Large intestine (tissue), 3 donors: ENCODE measurements at regions not wholly inside any gene's neighbourhood (a gene's known extent, or its start where the extent isn't known, plus 50 kb on each side); places are given as distances from the start of the nearest gene placed in this dataset.
A peak's percentile ranks its signal among the peaks of the same experiment; 100 is the strongest.
"Not testable (repeated sequence)": the region's sequence is repeated elsewhere in the genome, so short reads cannot be mapped to it uniquely, and the experiment has no call there.

Experiments
- DNase-seq, 2 donors: peaks; one replicate each; pipeline versions ENCODE4 v3.0.0 to v3.0.0-alpha.2; 2013
- H3K27ac ChIP-seq: one replicate; pipeline ENCODE4 v1.5.1; 2013; ENCODE audit warnings: low read length
- H3K27me3 ChIP-seq: 2 replicates; pipeline ENCODE4 v1.6.1; 2013; ENCODE audit warnings: low read length; ENCODE audit not compliant: control insufficient read depth, insufficient read depth
- H3K36me3 ChIP-seq: 2 replicates; pipeline ENCODE4 v1.6.1; 2013; ENCODE audit warnings: low read length; ENCODE audit not compliant: control insufficient read depth, insufficient read depth
- H3K4me1 ChIP-seq: one replicate; pipeline ENCODE4 v1.6.1; 2013; ENCODE audit warnings: low read length; ENCODE audit not compliant: control insufficient read depth, insufficient read depth
- H3K4me3 ChIP-seq: one replicate; pipeline ENCODE4 v1.5.1; 2013; ENCODE audit warnings: low read length
- H3K9me3 ChIP-seq: one replicate; pipeline ENCODE4 v1.6.1; 2013; ENCODE audit warnings: mild to moderate bottlenecking, low read depth, low read length, moderate library complexity; ENCODE audit not compliant: control insufficient read depth
- WGBS: methylation state at CpG from one replicate; pipeline ENCODE4 v1.1.5; 2013; ENCODE audit warnings: low lambda C conversion rate; ENCODE audit not compliant: insufficient coverage; 5-methylcytosine and 5-hydroxymethylcytosine counted together

DNA sequence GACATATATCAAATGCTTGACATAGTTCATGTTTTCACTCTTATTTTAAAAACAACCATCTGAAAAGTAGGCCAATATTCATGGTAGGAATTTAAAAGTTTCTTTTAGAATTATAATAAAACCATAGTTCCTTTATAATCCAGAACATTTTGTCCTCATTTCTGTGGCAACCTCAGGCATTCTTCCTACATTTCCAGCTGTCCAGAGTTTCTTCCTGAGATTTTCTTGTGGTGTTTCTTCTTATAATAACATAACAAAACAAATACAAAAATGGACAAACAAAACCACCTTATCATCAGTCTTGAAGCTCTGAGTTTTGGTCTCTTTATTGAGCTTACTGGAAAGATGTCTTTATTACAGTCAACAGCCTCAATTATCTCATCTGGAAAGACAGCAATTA is 2028.6 kb upstream of the CELF4 start:
- Histone ChIP-seq H3K4me1 (peaks cover 3% of the 10 kb centered on the region), H3K9me3 (no peaks in the 10 kb centered on the region), H3K36me3 (no peaks in the 10 kb centered on the region), H3K4me3 (no peak overlapping the region), H3K27ac (no peak overlapping the region), H3K27me3 (no peaks in the 10 kb centered on the region)
- no peak for DNase-seq

DNA sequence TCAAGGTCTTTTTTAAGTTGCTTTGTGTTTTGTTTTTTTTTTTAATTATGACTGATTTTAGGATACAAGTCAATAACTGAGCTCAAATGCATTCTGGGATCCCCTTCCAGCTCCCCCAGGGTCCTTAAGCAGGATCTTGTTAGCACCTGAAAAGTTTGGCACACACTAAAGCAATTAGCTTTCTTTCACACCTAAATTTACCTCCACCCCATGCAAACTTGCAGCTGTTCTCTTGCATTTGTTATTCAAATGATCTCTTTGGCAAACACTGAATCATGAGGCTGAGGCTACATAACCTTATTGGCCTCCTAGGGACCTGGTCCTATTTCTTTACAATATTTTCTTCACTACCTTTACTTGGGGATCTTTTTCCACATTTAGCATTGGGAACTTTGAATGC is 2026.1 kb upstream of the CELF4 start:
- no peak overlapping the region for H3K4me3 ChIP-seq
- no peak overlapping the region for H3K27ac ChIP-seq
- no peak for DNase-seq
- H3K9me3 ChIP-seq, result no peaks in the 10 kb centered on the region
- H3K27me3 ChIP-seq, result no peaks in the 10 kb centered on the region
- H3K36me3 ChIP-seq, result no peaks in the 10 kb centered on the region
- no peaks in the 10 kb centered on the region for H3K4me1 ChIP-seq

- no peaks in the 10 kb centered on the region for H3K4me1 ChIP-seq
- no peaks in the 10 kb centered on the region for H3K27me3 ChIP-seq
- DNase-seq, result no peak
- no peaks in the 10 kb centered on the region for H3K9me3 ChIP-seq
- H3K27ac ChIP-seq, result no peak overlapping the region
- no peak overlapping the region for H3K4me3 ChIP-seq
- H3K36me3 ChIP-seq, result no peaks in the 10 kb centered on the region
Observed at GRCh38 chr18:39589496-39589895, 2023.9 kb upstream of the CELF4 start.

DNA sequence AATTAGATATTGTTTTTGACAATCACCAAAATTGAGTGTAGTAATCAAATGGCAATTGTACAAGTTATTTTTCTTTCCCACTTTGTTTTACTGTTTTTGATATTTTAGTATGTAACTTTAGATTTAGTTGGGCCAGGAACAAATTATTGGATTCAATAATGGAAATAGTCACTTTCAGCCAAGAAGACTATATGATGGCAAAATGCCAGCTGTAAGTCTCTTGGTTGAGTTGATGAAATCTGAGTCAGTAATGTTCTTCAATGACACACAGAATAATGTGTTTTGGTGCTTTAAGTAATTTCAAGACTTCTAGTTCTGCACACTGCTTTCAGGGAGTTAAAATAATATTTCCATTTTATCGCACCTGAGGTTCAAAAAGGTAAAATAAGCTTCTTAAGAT is 2022.0 kb upstream of the CELF4 start:
- no CpG with 5 or more reads among the region's 1 CpG for WGBS
- Histone ChIP-seq H3K4me3 (no peak overlapping the region), H3K9me3 (no peaks in the 10 kb centered on the region), H3K36me3 (no peaks in the 10 kb centered on the region), H3K27ac (no peak overlapping the region), H3K27me3 (no peaks in the 10 kb centered on the region), H3K4me1 (no peaks in the 10 kb centered on the region)
- no peak for DNase-seq

DNA sequence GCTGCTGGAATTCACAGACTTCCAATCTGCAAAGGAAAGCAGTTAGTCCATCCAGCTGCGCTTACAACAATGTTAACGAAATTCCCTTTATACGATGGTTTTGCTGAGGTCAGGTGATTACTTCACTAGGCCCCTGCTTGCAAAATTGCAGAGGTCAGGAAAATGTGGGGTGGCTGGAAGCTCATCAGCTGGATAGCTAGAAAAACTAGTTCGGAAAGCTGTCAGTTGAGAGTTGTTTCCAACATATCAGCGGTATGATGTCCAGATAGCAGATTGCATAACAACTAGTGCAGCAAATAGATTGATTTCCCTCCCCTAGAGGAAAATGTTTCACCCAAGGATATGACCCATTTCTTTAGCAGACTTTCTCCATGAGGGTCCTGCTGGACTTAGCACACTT is 2021.1 kb upstream of the CELF4 start:
- no peaks in the 10 kb centered on the region for H3K27me3 ChIP-seq
- no peak overlapping the region for H3K4me3 ChIP-seq
- no peaks in the 10 kb centered on the region for H3K36me3 ChIP-seq
- DNase-seq, result no peak
- no peaks in the 10 kb centered on the region for H3K4me1 ChIP-seq
- 80% methylated on average over 1 of the region's 5 CpGs for WGBS
- no peaks in the 10 kb centered on the region for H3K9me3 ChIP-seq
- H3K27ac ChIP-seq, result no peak overlapping the region

DNA sequence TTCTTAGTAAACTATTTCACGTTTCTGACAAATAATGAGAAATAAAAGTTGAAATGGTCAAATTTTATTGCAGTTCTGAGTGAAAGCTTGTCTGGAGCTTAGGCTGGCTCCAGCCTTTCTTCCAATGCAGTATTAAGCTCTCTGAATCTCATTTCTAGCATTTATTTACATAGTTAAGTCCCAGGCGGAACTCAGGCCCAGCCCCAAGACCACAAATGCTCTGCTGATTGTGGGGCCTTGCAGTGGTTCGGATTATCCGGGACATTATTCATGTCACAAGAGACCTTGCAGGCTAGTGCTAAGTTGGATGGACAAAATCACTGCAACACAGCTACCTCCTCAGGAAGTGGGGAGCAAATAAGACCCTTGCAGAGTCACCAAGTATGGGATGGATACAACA is 2009.3 kb upstream of the CELF4 start:
- no CpG with 5 or more reads among the region's 4 CpGs for WGBS
- H3K27ac ChIP-seq, result no peak overlapping the region
- no peaks in the 10 kb centered on the region for H3K9me3 ChIP-seq
- DNase-seq, result no peak
- no peaks in the 10 kb centered on the region for H3K4me1 ChIP-seq
- H3K27me3 ChIP-seq, result no peaks in the 10 kb centered on the region
- no peak overlapping the region for H3K4me3 ChIP-seq
- H3K36me3 ChIP-seq, result no peaks in the 10 kb centered on the region

DNA sequence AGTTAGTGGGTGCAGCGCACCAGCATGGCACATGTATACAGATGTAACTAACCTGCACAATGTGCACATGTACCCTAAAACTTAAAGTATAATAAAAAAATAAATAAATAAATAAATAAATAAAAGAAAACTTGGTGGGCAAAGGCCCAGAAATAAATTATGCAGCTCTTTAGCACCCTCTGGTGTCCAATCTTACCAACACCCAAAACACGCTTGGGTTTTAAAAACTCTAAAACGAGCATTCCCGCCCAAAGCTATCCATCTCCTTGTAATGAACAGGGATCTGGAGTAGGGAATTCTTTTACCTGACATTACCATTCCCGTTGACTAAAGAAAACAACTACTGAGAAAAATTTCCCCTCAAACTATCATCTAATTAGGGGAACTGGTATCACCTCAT is 2005.9 kb upstream of the CELF4 start:
- Histone ChIP-seq H3K27ac (no peak overlapping the region), H3K4me1 (no peaks in the 10 kb centered on the region), H3K4me3 (no peak overlapping the region), H3K36me3 (no peaks in the 10 kb centered on the region), H3K27me3 (no peaks in the 10 kb centered on the region), H3K9me3 (no peaks in the 10 kb centered on the region)
- no peak for DNase-seq
- WGBS, result 100% methylated on average over 1 of the region's 5 CpGs

DNA sequence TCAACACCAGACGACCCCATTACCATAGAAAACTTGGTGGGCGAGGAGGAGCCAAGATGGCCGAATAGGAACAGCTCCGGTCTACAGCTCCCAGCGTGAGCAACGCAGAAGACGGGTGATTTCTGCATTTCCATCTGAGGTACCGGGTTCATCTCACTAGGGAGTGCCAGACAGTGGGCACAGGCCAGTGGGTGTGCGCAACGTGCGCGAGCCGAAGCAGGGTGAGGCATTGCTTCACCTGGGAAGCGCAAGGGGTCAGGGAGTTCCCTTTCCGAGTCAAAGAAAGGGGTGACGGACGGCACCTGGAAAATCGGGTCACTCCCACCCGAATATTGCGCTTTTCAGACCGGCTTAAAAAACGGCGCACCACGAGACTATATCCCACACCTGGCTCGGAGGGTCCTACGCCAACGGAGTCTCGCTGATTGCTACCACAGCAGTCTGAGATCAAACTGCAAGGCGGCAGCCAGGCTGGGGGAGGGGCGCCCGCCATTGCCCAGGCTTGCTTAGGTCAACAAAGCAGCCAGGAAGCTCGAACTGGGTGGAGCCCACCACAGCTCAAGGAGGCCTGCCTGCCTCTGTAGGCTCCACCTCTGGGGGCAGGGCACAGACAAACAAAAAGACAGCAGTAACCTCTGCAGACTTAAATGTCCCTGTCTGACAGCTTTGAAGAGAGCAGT is 2000.1 kb upstream of the CELF4 start:
- H3K27me3 ChIP-seq, H3K4me3 ChIP-seq, H3K9me3 ChIP-seq, H3K27ac ChIP-seq, H3K4me1 ChIP-seq, DNase-seq, H3K36me3 ChIP-seq: not testable (repeated sequence)
- no CpG with 5 or more reads among the region's 32 CpGs for WGBS

- 100% methylated on average over 1 of the region's 4 CpGs for WGBS
- H3K27me3 ChIP-seq, result no peaks in the 10 kb centered on the region
- H3K27ac ChIP-seq, result no peak overlapping the region
- DNase-seq, result no peak
- H3K4me3 ChIP-seq, result no peak overlapping the region
- H3K36me3 ChIP-seq, result no peaks in the 10 kb centered on the region
- H3K4me1 ChIP-seq, result no peaks in the 10 kb centered on the region
- no peaks in the 10 kb centered on the region for H3K9me3 ChIP-seq
Observed at GRCh38 chr18:39564716-39565115, 1999.1 kb upstream of the CELF4 start.

DNA sequence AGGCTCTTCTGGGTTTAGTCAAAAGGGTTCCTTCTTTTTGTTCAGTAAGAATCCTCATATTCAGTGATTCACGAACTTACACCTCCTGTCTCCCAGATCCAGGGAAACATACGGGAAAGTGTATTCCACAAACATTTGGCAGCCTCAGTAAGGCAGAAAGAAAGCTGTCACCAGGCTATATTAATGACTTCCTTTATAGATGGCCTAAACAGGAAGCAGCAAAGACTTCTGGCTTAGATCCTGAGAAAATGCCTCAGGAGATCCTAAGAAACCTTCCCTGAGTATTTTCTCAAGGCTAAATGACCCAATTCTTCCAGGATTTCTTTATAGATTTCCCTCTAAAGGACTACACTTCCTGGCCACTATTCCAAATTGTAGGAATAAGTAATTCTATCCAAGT is 1995.5 kb upstream of the CELF4 start:
- H3K4me3 ChIP-seq, result no peak overlapping the region
- H3K27ac ChIP-seq, result no peak overlapping the region
- peak; percentile 9 to 16 for DNase-seq
- no CpG with 5 or more reads among the region's 2 CpGs for WGBS
- no peaks in the 10 kb centered on the region for H3K4me1 ChIP-seq
- no peaks in the 10 kb centered on the region for H3K36me3 ChIP-seq
- no peaks in the 10 kb centered on the region for H3K9me3 ChIP-seq
- H3K27me3 ChIP-seq, result no peaks in the 10 kb centered on the region

DNA sequence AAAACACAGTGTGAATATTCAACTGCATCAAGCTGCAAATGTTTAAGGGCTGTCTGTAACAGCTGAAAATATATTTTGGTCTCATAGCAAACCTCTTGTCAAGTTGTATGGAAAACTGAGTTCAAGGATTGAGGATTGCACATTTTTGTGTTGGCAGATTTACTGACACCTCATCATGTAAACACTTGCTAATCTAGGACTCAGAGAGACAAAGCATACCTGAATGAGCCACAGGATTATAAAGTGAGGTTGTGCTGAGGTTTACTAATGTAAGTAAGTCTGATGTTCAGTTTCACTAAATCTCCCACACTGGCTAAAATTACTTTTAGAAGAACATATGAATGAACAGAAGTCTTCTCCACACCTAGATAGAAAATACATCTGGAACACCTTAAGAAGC is 1993.1 kb upstream of the CELF4 start:
- DNase-seq, result no peak
- H3K27ac ChIP-seq, result no peak overlapping the region
- H3K27me3 ChIP-seq, result no peaks in the 10 kb centered on the region
- H3K4me3 ChIP-seq, result no peak overlapping the region
- H3K36me3 ChIP-seq, result no peaks in the 10 kb centered on the region
- H3K9me3 ChIP-seq, result no peaks in the 10 kb centered on the region
- H3K4me1 ChIP-seq, result no peaks in the 10 kb centered on the region
